Epithelial cell of esophagus (primary cell): ENCODE measurements at regions not wholly inside any gene's neighbourhood (a gene's known extent, or its start where the extent isn't known, plus 50 kb on each side); places are given as distances from the start of the nearest gene placed in this dataset.
"Not testable (repeated sequence)": the region's sequence is repeated elsewhere in the genome, so short reads cannot be mapped to it uniquely, and the experiment has no call there.

Source experiments
- DNase-seq: peaks from one replicate; pipeline ENCODE4 v3.0.0; 2010; ENCODE audit warnings: low read depth
- H3K4me3 ChIP-seq: 2 replicates; pipeline ENCODE4 v1.5.1; 2011; ENCODE audit warnings: mild to moderate bottlenecking, low read length, control low read depth
- TF ChIP-seq, protein P1 (sequence below): IDR thresholded peaks from 2 replicates; pipeline ENCODE4 v1.5.1; 2011; ENCODE audit warnings: low read depth, mild to moderate bottlenecking, low read length, control low read depth, inconsistent platforms; ENCODE audit not compliant: insufficient read depth; ENCODE audit errors: missing control alignments

DNA sequence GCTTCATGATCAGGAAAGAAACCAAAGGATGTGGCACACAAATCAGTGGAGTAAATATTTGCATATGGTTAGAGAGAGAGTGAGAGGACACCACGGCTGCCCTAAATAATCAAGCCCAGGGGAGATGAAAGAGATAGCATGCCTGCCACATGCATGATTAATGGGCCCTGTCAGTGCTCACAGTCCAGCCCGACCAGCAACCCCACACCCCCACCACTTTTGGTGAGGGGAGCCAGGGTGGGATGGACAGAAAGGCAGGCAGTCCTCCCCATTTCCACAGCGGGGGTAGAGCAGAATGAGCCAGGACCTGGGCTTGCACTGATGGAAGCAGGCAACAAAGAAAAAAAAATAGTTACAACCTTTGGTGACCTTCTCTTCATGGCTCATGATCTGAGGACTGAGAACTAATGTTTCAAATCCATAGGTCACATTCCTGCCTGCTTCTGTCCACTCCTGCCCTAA, 545.0 kb downstream of the ETS1 start:
- TF ChIP-seq, protein P1, sequence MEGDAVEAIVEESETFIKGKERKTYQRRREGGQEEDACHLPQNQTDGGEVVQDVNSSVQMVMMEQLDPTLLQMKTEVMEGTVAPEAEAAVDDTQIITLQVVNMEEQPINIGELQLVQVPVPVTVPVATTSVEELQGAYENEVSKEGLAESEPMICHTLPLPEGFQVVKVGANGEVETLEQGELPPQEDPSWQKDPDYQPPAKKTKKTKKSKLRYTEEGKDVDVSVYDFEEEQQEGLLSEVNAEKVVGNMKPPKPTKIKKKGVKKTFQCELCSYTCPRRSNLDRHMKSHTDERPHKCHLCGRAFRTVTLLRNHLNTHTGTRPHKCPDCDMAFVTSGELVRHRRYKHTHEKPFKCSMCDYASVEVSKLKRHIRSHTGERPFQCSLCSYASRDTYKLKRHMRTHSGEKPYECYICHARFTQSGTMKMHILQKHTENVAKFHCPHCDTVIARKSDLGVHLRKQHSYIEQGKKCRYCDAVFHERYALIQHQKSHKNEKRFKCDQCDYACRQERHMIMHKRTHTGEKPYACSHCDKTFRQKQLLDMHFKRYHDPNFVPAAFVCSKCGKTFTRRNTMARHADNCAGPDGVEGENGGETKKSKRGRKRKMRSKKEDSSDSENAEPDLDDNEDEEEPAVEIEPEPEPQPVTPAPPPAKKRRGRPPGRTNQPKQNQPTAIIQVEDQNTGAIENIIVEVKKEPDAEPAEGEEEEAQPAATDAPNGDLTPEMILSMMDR: no peak
- no peak for DNase-seq

DNA sequence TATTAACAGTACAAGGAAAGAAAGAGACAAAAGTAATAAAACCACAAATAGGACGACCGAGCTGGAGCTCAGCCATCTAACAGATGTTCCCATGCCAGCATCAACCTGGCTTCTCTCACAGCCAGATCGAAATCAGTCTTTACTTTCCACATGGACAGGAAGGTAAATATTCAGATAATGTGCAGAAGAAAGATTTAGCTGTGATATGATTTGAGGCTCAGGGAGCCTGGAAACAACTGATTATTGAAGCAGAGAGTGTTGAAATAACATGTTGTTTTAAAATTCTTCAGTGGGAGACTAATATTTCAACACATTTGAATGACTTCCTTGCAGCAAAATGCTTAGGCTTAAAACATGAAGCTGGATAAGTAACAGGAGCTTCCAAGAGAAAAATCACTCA, 546.8 kb downstream of the ETS1 start:
- H3K4me3 ChIP-seq: no peak overlapping the region
- no peak for DNase-seq
- TF ChIP-seq, protein P1: no peak

More for the DNA sequence above, 545.0 kb downstream of the ETS1 start:
- H3K4me3 ChIP-seq: no peak overlapping the region

DNA sequence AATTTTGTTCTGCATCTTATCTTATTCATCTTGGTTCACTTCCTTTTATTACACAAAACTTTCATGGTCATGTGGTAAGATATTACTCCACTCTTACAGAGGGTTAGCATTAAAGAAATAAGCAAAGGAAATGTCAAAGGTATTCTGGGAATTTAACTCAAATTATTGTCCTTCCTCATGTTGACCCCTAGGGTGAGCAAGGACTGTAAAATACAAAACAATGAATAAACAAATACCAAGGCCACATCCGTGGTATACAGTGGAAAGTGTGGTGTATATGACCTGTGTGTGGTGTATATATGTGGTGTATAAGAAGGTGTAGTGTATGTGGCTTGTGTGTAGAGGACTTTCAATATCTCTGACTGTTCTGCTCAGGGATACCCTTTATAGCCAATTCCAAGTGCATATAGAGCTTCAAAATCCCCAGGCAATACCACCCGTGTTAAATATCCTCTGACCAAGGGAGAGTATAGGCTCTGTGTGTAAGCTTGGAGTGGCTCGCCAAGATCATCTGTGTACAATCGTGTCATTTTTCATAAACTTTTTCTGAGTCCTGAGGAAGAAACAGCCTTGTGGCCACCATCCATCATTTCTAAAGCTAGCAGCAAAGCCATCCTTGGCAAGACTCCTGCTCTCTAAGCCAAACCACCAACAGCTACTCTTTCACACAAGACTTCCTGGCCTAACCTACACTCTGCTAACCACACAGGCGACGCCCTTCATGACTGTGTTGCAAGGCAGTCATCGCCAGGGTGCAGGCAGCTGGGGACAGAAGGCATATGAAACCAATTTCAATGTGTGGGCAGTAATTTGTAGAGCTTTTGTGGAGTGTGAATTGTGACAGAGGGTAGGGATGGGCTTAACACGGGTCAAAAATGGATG, 548.0 kb downstream of the ETS1 start:
- TF ChIP-seq, protein P1: no peak
- H3K4me3 ChIP-seq: no peak overlapping the region
- peak; percentile 81 for DNase-seq

DNA sequence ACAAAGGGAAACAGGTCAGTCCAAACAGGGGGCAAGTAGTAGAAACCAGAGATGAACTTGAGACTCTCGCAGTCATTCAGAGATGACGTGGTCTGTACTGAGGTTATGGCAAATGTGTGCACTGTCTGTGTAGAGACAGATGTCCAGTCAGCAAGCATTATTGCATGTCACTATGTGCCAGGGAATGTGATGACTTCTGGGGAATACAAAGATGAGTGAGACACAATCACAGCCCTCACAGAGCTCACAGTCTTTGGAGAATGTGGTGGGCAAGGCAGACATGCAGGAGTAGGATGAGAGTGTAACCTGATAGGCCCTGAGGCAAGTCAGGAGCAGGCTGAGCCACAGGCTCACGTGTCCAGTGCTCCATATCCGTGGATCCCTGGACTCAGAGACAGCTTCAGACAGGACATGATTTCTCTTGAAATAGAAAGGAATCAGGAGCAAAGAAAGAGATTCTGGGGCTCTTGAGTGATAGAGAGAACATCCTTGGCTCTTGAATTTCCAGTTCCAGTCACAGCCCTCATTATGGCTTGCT, 550.7 kb downstream of the ETS1 start:
- H3K4me3 ChIP-seq: no peak overlapping the region
- TF ChIP-seq, protein P1: no peak
- DNase-seq: no peak

DNA sequence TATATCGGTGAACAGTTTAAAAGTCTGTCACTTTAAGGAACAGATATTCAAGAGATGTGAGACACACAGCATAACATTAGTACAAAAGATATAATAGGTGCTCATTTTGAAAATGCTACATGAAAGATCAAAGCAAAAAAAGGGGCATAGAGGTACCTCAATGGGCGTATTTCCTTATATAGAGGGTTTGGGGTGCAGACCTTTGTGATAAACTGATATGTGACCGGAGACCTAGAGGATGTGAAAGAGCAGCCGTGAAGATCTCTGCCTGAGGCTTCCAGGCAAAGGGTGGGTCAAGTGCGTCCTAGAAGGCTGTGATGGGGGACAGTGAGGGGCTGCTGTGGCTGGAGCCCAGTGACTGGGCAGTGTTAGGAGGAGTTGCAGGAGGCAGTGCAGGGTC, 551.4 kb downstream of the ETS1 start:
- TF ChIP-seq, protein P1: no peak
- no peak for DNase-seq

DNA sequence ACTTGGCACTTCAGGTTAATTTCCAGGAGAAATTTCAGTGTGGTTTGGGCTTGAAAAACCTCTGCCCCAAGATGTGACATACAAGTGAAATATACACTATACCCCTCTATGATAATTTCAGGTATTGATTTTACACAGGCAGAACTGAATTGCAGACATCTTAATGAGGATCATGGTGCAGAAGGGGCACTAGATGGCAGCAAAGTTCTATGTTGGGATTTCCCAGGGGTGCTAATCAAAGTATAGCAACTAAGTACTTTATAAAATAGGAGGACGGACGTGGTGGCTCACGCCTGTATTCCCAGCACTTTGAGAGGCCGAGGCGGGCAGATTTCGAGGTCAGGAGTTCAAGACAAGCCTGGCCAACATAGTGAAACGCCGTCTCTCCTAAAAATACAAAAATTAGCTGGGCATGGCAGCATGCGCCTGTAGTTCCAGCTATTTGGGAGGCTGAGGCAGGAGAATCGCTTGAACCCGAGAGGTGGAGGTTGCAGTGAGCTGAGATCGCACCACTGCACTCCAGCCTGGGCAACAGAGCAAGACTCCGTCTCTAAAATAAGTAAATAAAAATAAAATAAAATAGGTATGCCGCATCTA, 555.7 kb downstream of the ETS1 start:
- TF ChIP-seq, protein P1: peak; percentile 84
- DNase-seq: peak; percentile 81
- H3K4me3 ChIP-seq: not testable (repeated sequence)

More for the DNA sequence above, 551.4 kb downstream of the ETS1 start:
- no peak overlapping the region for H3K4me3 ChIP-seq
